ENCODE measurements at regions not wholly inside any gene's neighbourhood (a gene's known extent, or its start where the extent isn't known, plus 50 kb on each side); places are given as distances from the start of the nearest gene placed in this dataset.
"Not testable (repeated sequence)": the region's sequence is repeated elsewhere in the genome, so short reads cannot be mapped to it uniquely, and the experiment has no call there.

DNA sequence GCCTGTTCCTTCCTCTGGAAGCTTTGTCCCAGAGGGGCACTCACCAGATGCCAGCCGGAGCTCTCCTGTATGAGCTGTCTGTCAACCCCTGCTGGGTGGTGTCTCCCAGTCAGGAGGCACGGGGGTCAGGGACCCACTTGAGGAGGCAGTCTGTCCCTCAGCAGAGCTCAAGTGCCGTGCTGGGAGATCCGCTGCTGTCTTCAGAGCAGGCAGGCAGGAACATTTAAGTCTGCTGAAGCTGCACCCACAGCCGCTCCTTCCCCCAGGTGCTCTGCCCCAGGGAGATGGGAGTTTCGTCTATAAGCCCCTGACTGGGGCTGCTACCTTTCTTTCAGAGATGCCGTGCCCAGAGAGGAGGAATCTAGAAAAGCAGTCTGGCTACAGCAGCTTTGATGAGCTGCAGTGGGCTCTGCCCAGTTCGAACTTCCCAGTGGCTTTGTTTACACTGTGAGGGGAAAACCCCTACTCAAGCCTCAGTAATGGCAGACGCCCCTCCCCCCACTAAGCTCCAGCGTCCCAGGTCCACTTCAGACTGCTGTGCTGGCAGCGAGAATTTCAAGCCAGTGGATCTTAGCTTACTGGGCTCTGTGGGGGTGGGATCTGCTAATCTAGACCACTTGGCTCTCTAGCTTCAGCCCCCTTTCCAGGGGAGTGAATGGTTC, 61.5 kb upstream of the PRNP start:
- H3K4me2 ChIP-seq (ENCODE audit: insufficient read depth, low read length); dilution Hi-C loops (cut with MboI; ENCODE audit: extremely low pct_ligation_motif_present, low sequenced_read_pairs); H4K20me1 ChIP-seq (replicated peaks; ENCODE audit: control insufficient read depth, extremely low read depth, insufficient read depth, low read length); FAIRE-seq; H3K9ac ChIP-seq (replicated peaks; ENCODE audit: extremely low read depth, insufficient read depth, low read length); H3K27ac ChIP-seq (ENCODE audit: insufficient read depth, low read depth, low read length); POLR2A ChIA-PET; H3K36me3 ChIP-seq (ENCODE audit: control insufficient read depth in 2 of 2, extremely low read depth in 1 of 2, insufficient read depth in 2 of 2, low read length in 2 of 2); H2AFZ ChIP-seq (ENCODE audit: low read depth, low read length); intact Hi-C loops (cut with micrococcal nuclease); H3K9me1 ChIP-seq (replicated peaks; ENCODE audit: control insufficient read depth, extremely low read depth, insufficient read depth, low read length); H3K9me3 ChIP-seq (replicated peaks; ENCODE audit: control insufficient read depth, insufficient read depth, low read length); H3K79me2 ChIP-seq (ENCODE audit: control insufficient read depth, insufficient read depth, low read length); H3K4me3 ChIP-seq (replicated peaks in 1 of 3; ENCODE audit: insufficient read depth in 1 of 3, low read depth in 1 of 3, low read length in 3 of 3); BruUV-seq (replicated peaks); DNase-seq (ENCODE audit: low read depth, low spot score); H3K27me3 ChIP-seq (ENCODE audit: control insufficient read depth in 2 of 2, insufficient read depth in 2 of 2, low read length in 2 of 2): not testable (repeated sequence)
- CTCF ChIA-PET = interaction anchor here (1.9 to 2.2 kb wide), 2 partner anchors 11 to 96 kb away, joined by 4 to 10 read pairs; no protein-coding TSS in a partner anchor
- H3K4me1 ChIP-seq (ENCODE audit: control insufficient read depth, extremely low read depth, insufficient read depth, low read length) = peaks cover 22% of the 10 kb centered on the region

GRCh38 chr20:4619144-4619543, 67.1 kb upstream of the PRNP start:
- intact Hi-C loops (cut with micrococcal nuclease); dilution Hi-C loops (cut with MboI; ENCODE audit: extremely low pct_ligation_motif_present, low sequenced_read_pairs): not testable (repeated sequence)

More at GRCh38 chr20:4619144-4619543, 67.1 kb upstream of the PRNP start:
- H3K9me3 ChIP-seq (replicated peaks; ENCODE audit: control insufficient read depth, insufficient read depth, low read length); H3K4me3 ChIP-seq (replicated peaks in 1 of 3; ENCODE audit: insufficient read depth in 1 of 3, low read depth in 1 of 3, low read length in 3 of 3); H2AFZ ChIP-seq (ENCODE audit: low read depth, low read length); H3K27ac ChIP-seq (ENCODE audit: insufficient read depth, low read depth, low read length); H3K4me2 ChIP-seq (ENCODE audit: insufficient read depth, low read length); H3K27me3 ChIP-seq (ENCODE audit: control insufficient read depth in 2 of 2, insufficient read depth in 2 of 2, low read length in 2 of 2); POLR2A ChIA-PET; CTCF ChIA-PET; H3K79me2 ChIP-seq (ENCODE audit: control insufficient read depth, insufficient read depth, low read length); FAIRE-seq; H4K20me1 ChIP-seq (replicated peaks; ENCODE audit: control insufficient read depth, extremely low read depth, insufficient read depth, low read length); H3K4me1 ChIP-seq (ENCODE audit: control insufficient read depth, extremely low read depth, insufficient read depth, low read length); BruUV-seq (replicated peaks); H3K9me1 ChIP-seq (replicated peaks; ENCODE audit: control insufficient read depth, extremely low read depth, insufficient read depth, low read length); H3K36me3 ChIP-seq (ENCODE audit: control insufficient read depth in 2 of 2, extremely low read depth in 1 of 2, insufficient read depth in 2 of 2, low read length in 2 of 2); H3K9ac ChIP-seq (replicated peaks; ENCODE audit: extremely low read depth, insufficient read depth, low read length); DNase-seq (ENCODE audit: low read depth, low spot score): not testable (repeated sequence)
